ENCODE measurements at regions not wholly inside any gene's neighbourhood (a gene's known extent, or its start where the extent isn't known, plus 50 kb on each side); places are given as distances from the start of the nearest gene placed in this dataset.

DNA sequence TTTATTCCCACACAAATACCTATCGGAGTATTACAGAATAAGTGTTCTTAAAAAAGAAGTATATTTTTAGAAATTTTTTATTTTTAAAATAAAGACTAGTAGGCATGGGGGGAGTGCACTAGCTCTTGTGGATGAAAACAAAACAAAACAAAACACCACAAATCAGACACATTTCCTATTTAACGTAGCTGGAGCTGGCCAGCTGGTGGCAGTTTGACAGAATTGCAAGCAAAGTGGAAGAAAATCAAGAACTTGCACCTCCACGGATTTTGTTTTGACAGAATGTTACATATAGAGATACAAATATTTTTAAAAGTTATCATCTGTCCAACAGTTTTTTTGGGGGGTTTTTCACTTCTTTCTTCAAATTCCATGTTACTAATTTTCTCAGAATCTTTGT, 63.6 kb upstream of the SNRPB2 start:
- TF ChIP-seq, protein P1, sequence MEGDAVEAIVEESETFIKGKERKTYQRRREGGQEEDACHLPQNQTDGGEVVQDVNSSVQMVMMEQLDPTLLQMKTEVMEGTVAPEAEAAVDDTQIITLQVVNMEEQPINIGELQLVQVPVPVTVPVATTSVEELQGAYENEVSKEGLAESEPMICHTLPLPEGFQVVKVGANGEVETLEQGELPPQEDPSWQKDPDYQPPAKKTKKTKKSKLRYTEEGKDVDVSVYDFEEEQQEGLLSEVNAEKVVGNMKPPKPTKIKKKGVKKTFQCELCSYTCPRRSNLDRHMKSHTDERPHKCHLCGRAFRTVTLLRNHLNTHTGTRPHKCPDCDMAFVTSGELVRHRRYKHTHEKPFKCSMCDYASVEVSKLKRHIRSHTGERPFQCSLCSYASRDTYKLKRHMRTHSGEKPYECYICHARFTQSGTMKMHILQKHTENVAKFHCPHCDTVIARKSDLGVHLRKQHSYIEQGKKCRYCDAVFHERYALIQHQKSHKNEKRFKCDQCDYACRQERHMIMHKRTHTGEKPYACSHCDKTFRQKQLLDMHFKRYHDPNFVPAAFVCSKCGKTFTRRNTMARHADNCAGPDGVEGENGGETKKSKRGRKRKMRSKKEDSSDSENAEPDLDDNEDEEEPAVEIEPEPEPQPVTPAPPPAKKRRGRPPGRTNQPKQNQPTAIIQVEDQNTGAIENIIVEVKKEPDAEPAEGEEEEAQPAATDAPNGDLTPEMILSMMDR (IDR thresholded peaks at IDR 0.05; ENCODE audit: control extremely low read depth in 1 of 3, insufficient read depth in 1 of 3, low read depth in 1 of 3, low read length in 3 of 3): peak in 2 of 3 experiments; percentile 28 to 32; a peak in 3 of 4 replicates
- no peak for TF ChIP-seq POLR2AphosphoS5 (IDR thresholded peaks at IDR 0.05; ENCODE audit: low read depth, low read length)
- no peak for TF ChIP-seq POLR2A (IDR thresholded peaks at IDR 0.05; ENCODE audit: control extremely low read depth in 1 of 2, low read depth in 2 of 2, low read length in 2 of 2)
- no peak for TF ChIP-seq EP300 (IDR thresholded peaks at IDR 0.05; ENCODE audit: borderline replicate concordance in 1 of 2, low read depth in 2 of 2, low read length in 2 of 2)
- no peak for TF ChIP-seq EZH2 (IDR thresholded peaks at IDR 0.05; ENCODE audit: low read depth, low read length, severe bottlenecking)
- TF ChIP-seq MAFK (IDR thresholded peaks at IDR 0.05; ENCODE audit: low read depth, low read length): no peak
- no peak for TF ChIP-seq HDAC2 (IDR thresholded peaks at IDR 0.05; ENCODE audit: borderline replicate concordance in 1 of 2, low read depth in 2 of 2, low read length in 2 of 2)
